MCF 10A (cell line): ENCODE measurements at regions not wholly inside any gene's neighbourhood (a gene's known extent, or its start where the extent isn't known, plus 50 kb on each side); places are given as distances from the start of the nearest gene placed in this dataset.
A peak's percentile ranks its signal among the peaks of the same experiment; 100 is the strongest.
"Not testable (repeated sequence)": the region's sequence is repeated elsewhere in the genome, so short reads cannot be mapped to it uniquely, and the experiment has no call there.

Experiments
- BruUV-seq: library from RNA; stranded (reverse); fragments of 400-500 nt; replicated peaks from 2 replicates; lab custom pipeline; 2021; lab: Mats Ljungman, UMichigan
- CTCF ChIA-PET: fragments of 300-600 bp; sonication (Branson Sonifier 250); formaldehyde crosslinking; extraction: SDS; loops from one replicate; lab custom pipeline; 2021; ENCODE audit warnings: antibody characterized with exemption, inconsistent platforms; lab: Yijun Ruan, JAX
- POLR2A ChIA-PET: fragments of 300-600, 350-650 bp; sonication (Branson Sonifier 250); formaldehyde crosslinking; extraction: SDS; loops from one replicate; lab custom pipeline; 2020; ENCODE audit warnings: antibody characterized with exemption, inconsistent platforms; lab: Yijun Ruan, JAX
- DNase-seq: peaks from one replicate; pipeline ENCODE4 v3.0.0-alpha.2; 2018; ENCODE audit not compliant: unreplicated experiment
- H3K27ac Mint-ChIP-seq: one replicate; pipeline ENCODE4 v1.8.0; 2022; ENCODE audit warnings: mild to moderate bottlenecking, low read depth, mixed read lengths; ENCODE audit not compliant: unreplicated experiment
- H3K27me3 Mint-ChIP-seq: one replicate; pipeline ENCODE4 v1.8.0; 2022; ENCODE audit warnings: mixed read lengths; ENCODE audit not compliant: insufficient read depth, unreplicated experiment
- H3K36me3 Mint-ChIP-seq: one replicate; pipeline ENCODE4 v1.8.0; 2022; ENCODE audit warnings: mild to moderate bottlenecking, moderate library complexity, mixed read lengths; ENCODE audit not compliant: insufficient read depth, unreplicated experiment
- H3K4me1 Mint-ChIP-seq: one replicate; pipeline ENCODE4 v1.8.0; 2022; ENCODE audit warnings: mixed read lengths; ENCODE audit not compliant: insufficient read depth, unreplicated experiment
- H3K4me3 Mint-ChIP-seq: one replicate; pipeline ENCODE4 v1.8.0; 2022; ENCODE audit warnings: mild to moderate bottlenecking, moderate library complexity, mixed read lengths; ENCODE audit not compliant: unreplicated experiment
- H3K9me3 Mint-ChIP-seq: one replicate; pipeline ENCODE4 v1.8.0; 2022; ENCODE audit warnings: mixed read lengths; ENCODE audit not compliant: unreplicated experiment
- CTCF ChIP-seq: fragments of 200-600 bp; IDR thresholded peaks from one replicate; pipeline ENCODE4 v1.8.0; 2022; ENCODE audit warnings: antibody characterized with exemption, mild to moderate bottlenecking; ENCODE audit not compliant: unreplicated experiment
- intact Hi-C: fragments of 100-400 bp; cut with micrococcal nuclease; formaldehyde crosslinking; loops from 2 replicates; pipeline ENCODE4 v1.14.1; 2022

GRCh38 chr7:51606601-51607154 lies 290.1 kb upstream of the COBL start:
- H3K27ac Mint-ChIP-seq: no peak overlapping the region
- peaks cover 51% of the 10 kb centered on the region for H3K27me3 Mint-ChIP-seq

GRCh38 chr7:51602376-51602775 lies 285.8 kb upstream of the COBL start:
- BruUV-seq: no TSS peak
- DNase-seq: no peak
- Mint-ChIP-seq H3K27me3 (peaks cover 71% of the 10 kb centered on the region), H3K4me3 (no peak overlapping the region), H3K36me3 (no peaks in the 10 kb centered on the region), H3K4me1 (no peaks in the 10 kb centered on the region), H3K27ac (no peak overlapping the region), H3K9me3 (no peaks in the 10 kb centered on the region)
- intact Hi-C loops: loop anchor here (5.0 kb wide), 1 partner anchor 1315 kb away; no protein-coding TSS in a partner anchor
- no peak for TF ChIP-seq CTCF
- ChIA-PET POLR2A (no interaction called here), CTCF (no interaction called here)

More at GRCh38 chr7:51606601-51607154, 290.1 kb upstream of the COBL start:
- H3K36me3 Mint-ChIP-seq: no peaks in the 10 kb centered on the region
- H3K4me1 Mint-ChIP-seq: no peaks in the 10 kb centered on the region
- ChIA-PET CTCF (interaction anchor here (0.7 kb wide), 1 partner anchor 992 kb away, joined by 3 read pairs; no protein-coding TSS in a partner anchor), POLR2A (no interaction called here)
- intact Hi-C loops: no loop called here
- no peak for TF ChIP-seq CTCF
- DNase-seq: no peak
- no peaks in the 10 kb centered on the region for H3K9me3 Mint-ChIP-seq
- no TSS peak for BruUV-seq
- no peak overlapping the region for H3K4me3 Mint-ChIP-seq

DNA sequence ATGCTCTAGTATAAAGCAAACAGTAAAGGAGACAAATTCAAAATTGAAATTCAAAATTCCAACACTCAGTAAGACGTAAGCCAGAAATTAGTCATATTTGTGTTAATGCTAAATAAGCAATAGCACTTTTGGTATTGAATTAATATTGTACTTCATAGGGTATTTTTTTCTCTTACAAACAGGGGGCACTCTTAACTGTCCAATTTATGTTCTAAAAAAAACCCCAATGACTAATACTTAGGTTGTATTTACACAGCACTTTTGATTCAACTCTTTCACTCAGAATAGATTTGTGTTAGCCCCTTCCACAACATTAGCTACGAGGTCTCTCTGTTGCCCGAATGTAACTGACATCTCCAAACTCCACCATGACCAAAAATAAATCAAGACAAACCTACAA lies 284.9 kb upstream of the COBL start:
- BruUV-seq: no TSS peak
- ChIA-PET POLR2A (no interaction called here), CTCF (no interaction called here)
- H3K27ac Mint-ChIP-seq: no peak overlapping the region
- H3K36me3 Mint-ChIP-seq: no peaks in the 10 kb centered on the region
- H3K9me3 Mint-ChIP-seq: no peaks in the 10 kb centered on the region
- no peak overlapping the region for H3K4me3 Mint-ChIP-seq
- DNase-seq: peak; percentile 6
- peak; percentile 14 for TF ChIP-seq CTCF
- intact Hi-C loops: loop anchor here (5.0 kb wide), 1 partner anchor 1316 kb away; no protein-coding TSS in a partner anchor
- H3K27me3 Mint-ChIP-seq: peaks cover 73% of the 10 kb centered on the region
- no peaks in the 10 kb centered on the region for H3K4me1 Mint-ChIP-seq

- CTCF ChIA-PET, BruUV-seq, H3K36me3 Mint-ChIP-seq, H3K4me3 Mint-ChIP-seq, H3K27ac Mint-ChIP-seq, H3K9me3 Mint-ChIP-seq, DNase-seq, POLR2A ChIA-PET, H3K4me1 Mint-ChIP-seq: not testable (repeated sequence)
- peaks cover 62% of the 10 kb centered on the region for H3K27me3 Mint-ChIP-seq
- intact Hi-C loops: loop anchor here (5.0 kb wide), 1 partner anchor 1317 kb away; no protein-coding TSS in a partner anchor
Observed at GRCh38 chr7:51599935-51600334, 283.3 kb upstream of the COBL start.
